Activated naive CD8-positive, alpha-beta T cell (primary cell): ENCODE measurements at regions not wholly inside any gene's neighbourhood (a gene's known extent, or its start where the extent isn't known, plus 50 kb on each side); places are given as distances from the start of the nearest gene placed in this dataset.
A peak's percentile ranks its signal among the peaks of the same experiment; 100 is the strongest.

Experiments used
- H3K27ac Mint-ChIP-seq: one replicate; pipeline ENCODE4 v1.8.0; 2021; ENCODE audit warnings: mixed read lengths
- H3K27me3 Mint-ChIP-seq: one replicate; pipeline ENCODE4 v1.8.0; 2021; ENCODE audit warnings: mixed read lengths
- H3K36me3 Mint-ChIP-seq: one replicate; pipeline ENCODE4 v1.8.0; 2021; ENCODE audit warnings: mixed read lengths
- H3K4me1 Mint-ChIP-seq: one replicate; pipeline ENCODE4 v1.8.0; 2021; ENCODE audit warnings: low read depth, mixed read lengths
- H3K4me3 Mint-ChIP-seq: one replicate; pipeline ENCODE4 v1.8.0; 2021; ENCODE audit warnings: mild to moderate bottlenecking, mixed read lengths
- H3K9me3 Mint-ChIP-seq: one replicate; pipeline ENCODE4 v1.8.0; 2021; ENCODE audit warnings: low read depth, mixed read lengths

- H3K27ac Mint-ChIP-seq, result no peak overlapping the region
- H3K4me3 Mint-ChIP-seq, result no peak overlapping the region
- no peaks in the 10 kb centered on the region for H3K36me3 Mint-ChIP-seq
- no peaks in the 10 kb centered on the region for H3K9me3 Mint-ChIP-seq
- H3K27me3 Mint-ChIP-seq, result no peaks in the 10 kb centered on the region
- H3K4me1 Mint-ChIP-seq, result peaks cover 7% of the 10 kb centered on the region
These were observed 214.4 kb downstream of the ERMARD start for GRCh38 chr6:169965657-169966311.

DNA sequence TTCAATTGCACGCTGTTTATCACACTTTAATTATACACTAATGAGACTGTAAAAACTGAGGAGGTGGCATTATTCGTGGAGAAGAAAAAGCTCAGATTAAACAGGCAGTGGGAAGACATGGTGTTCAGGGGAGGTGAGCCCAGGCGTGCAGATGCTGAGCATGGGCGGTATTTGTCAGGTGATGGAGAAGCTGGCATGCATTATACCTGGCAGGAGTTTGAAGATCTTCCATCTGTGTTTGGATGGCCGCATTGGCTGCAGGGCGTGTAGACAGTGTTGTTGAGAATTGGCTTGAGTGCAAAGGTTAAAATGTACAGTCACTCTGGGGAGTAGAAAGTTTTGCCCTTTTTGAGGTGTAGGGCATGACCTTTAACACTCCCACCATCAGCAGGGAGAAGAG is 213.8 kb downstream of the ERMARD start:
- Mint-ChIP-seq H3K9me3 (no peaks in the 10 kb centered on the region), H3K4me3 (no peak overlapping the region), H3K27ac (no peak overlapping the region), H3K4me1 (peaks cover 7% of the 10 kb centered on the region), H3K27me3 (no peaks in the 10 kb centered on the region), H3K36me3 (no peaks in the 10 kb centered on the region)

- Mint-ChIP-seq H3K4me3 (no peak overlapping the region), H3K27ac (no peak overlapping the region), H3K36me3 (no peaks in the 10 kb centered on the region), H3K27me3 (no peaks in the 10 kb centered on the region), H3K9me3 (no peaks in the 10 kb centered on the region), H3K4me1 (peaks cover 9% of the 10 kb centered on the region)
These were observed 213.2 kb downstream of the ERMARD start for GRCh38 chr6:169964486-169965180.

DNA sequence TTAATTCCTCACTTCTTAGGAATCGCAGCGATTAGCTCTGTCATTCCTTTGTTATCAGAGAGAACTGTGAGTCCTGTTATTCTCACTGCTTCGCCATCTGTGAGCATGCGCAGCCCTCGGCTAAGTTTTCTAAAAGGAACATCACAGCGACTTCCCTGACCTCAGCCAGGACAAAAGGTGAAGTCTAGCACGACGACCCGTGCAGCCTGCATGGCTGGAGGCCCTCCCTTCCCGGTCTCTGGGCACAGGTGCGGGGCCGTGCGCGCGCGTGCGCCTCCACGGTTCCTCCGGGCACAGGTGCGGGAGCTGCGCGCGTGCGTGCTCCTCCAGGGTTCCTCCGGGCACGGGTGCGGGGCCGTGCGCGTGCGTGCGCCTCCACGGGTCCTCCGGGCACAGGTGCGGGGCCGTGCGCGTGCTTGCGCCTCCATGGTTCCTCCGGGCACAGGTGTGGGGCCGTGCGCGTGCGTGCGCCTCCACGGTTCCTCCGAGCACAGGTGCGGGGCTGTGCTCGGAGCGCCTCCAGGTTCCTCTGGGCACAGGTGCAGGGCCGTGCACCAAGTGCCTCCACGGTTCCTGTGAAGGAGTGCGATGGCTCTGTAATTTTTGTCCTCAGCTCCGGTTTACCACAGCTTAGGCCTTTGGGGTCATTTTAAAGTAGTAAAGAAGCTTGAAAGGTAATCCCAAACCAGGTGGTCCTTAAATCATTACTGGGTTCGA is 212.3 kb downstream of the ERMARD start:
- Mint-ChIP-seq H3K27me3 (no peaks in the 10 kb centered on the region), H3K27ac (no peak overlapping the region)

GRCh38 chr6:169962604-169963469 is 211.4 kb downstream of the ERMARD start:
- H3K27ac Mint-ChIP-seq, result peak overlapping the region; percentile 34
- H3K27me3 Mint-ChIP-seq, result no peaks in the 10 kb centered on the region
- H3K4me3 Mint-ChIP-seq, result peak overlapping the region; percentile 72
- no peaks in the 10 kb centered on the region for H3K36me3 Mint-ChIP-seq
- H3K9me3 Mint-ChIP-seq, result no peaks in the 10 kb centered on the region
- H3K4me1 Mint-ChIP-seq, result peaks cover 23% of the 10 kb centered on the region

More for the DNA sequence above, 212.3 kb downstream of the ERMARD start:
- H3K36me3 Mint-ChIP-seq, result no peaks in the 10 kb centered on the region
- H3K4me3 Mint-ChIP-seq, result peak overlapping the region; percentile 13
- H3K9me3 Mint-ChIP-seq, result no peaks in the 10 kb centered on the region
- H3K4me1 Mint-ChIP-seq, result peaks cover 18% of the 10 kb centered on the region

GRCh38 chr6:169961772-169962561 is 210.5 kb downstream of the ERMARD start:
- Mint-ChIP-seq H3K9me3 (no peaks in the 10 kb centered on the region), H3K27ac (peak overlapping the region; percentile 34), H3K4me1 (peaks cover 23% of the 10 kb centered on the region)

DNA sequence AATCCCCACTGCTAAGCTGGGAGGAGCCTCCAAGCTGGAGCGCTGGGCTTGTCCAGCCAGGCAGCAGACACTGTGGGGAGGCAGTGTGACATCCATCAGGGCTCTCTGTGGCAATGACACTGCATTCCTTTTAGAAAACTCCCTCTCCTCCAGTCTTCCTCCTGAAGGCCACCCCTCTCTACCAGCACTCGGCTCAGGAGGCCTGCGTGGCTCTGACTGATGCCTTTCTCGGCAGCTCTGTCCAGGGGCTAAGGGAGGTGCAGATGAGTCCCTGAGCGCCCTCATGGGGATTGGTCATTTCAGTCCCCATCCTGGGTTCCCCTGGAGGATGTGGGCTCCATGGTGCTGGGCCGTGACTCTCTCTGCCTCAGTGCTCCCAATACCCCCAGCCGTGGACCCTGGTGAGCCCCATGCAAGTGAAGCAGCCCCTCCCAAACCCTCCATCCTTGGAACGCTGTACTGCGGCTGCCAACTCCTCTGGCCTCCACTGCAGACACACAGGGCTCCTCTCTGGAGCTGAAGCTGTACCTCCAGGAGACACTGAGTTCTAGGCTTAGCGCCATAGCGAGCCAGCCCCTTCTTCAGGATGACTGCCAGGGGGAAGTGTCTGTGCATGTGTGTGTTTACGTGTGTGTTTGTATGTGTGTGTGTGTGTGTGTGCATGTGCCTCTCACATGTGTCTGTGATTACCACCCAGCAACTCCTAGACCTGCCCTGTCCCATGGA is 209.6 kb downstream of the ERMARD start:
- H3K9me3 Mint-ChIP-seq, result no peaks in the 10 kb centered on the region
- H3K27me3 Mint-ChIP-seq, result no peaks in the 10 kb centered on the region
- H3K4me1 Mint-ChIP-seq, result peaks cover 23% of the 10 kb centered on the region
- H3K27ac Mint-ChIP-seq, result peak overlapping the region; percentile 90
- no peaks in the 10 kb centered on the region for H3K36me3 Mint-ChIP-seq
- peak overlapping the region; percentile 85 for H3K4me3 Mint-ChIP-seq

More at GRCh38 chr6:169961772-169962561, 210.5 kb downstream of the ERMARD start:
- H3K4me3 Mint-ChIP-seq, result peak overlapping the region; percentile 85
- H3K27me3 Mint-ChIP-seq, result no peaks in the 10 kb centered on the region
- H3K36me3 Mint-ChIP-seq, result no peaks in the 10 kb centered on the region

DNA sequence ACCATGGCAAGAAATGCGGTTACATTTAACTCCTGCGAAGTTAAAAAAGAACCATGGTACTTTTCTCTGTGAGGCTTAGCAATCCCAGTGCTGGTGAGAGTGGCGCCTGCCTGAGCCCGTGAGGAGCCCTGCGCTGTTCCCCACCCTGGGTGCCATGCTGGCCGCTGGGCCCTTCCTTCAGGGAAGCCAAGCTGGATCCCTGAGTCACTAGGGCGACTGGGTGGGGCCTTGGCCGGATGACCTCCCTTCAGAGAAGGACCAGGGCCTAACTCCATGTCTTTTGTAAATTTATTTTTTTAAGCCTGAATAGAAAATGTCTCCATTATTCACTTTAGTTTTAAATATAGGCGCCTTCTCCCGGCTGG is 209.1 kb downstream of the ERMARD start:
- H3K36me3 Mint-ChIP-seq, result no peaks in the 10 kb centered on the region
- H3K27me3 Mint-ChIP-seq, result no peaks in the 10 kb centered on the region
- H3K9me3 Mint-ChIP-seq, result no peaks in the 10 kb centered on the region
- H3K4me3 Mint-ChIP-seq, result no peak overlapping the region
- H3K27ac Mint-ChIP-seq, result no peak overlapping the region
- H3K4me1 Mint-ChIP-seq, result peaks cover 23% of the 10 kb centered on the region

DNA sequence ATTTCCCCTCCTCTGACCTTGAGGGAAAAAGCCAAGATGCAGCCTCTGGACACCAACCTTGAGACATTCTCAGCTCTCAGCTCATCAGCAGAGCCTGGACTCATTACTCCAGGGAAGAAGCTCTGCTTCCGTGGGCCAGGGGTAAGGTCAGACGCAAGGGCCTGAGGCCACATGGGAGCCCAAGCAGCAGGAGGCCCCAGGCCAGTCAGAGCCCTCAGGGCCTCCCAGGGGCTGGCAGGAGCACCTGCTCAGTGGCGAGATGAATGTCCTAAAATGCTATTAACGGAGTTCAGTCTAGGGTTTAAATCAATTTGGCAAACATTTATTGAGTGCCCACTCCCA is 208.6 kb downstream of the ERMARD start:
- no peaks in the 10 kb centered on the region for H3K27me3 Mint-ChIP-seq
- no peak overlapping the region for H3K4me3 Mint-ChIP-seq
- H3K27ac Mint-ChIP-seq, result no peak overlapping the region
- H3K36me3 Mint-ChIP-seq, result no peaks in the 10 kb centered on the region
- H3K9me3 Mint-ChIP-seq, result no peaks in the 10 kb centered on the region
- H3K4me1 Mint-ChIP-seq, result peaks cover 23% of the 10 kb centered on the region

- peak overlapping the region; percentile 82 for H3K27ac Mint-ChIP-seq
- H3K27me3 Mint-ChIP-seq, result no peaks in the 10 kb centered on the region
- H3K9me3 Mint-ChIP-seq, result no peaks in the 10 kb centered on the region
- H3K4me3 Mint-ChIP-seq, result peak overlapping the region; percentile 44
- H3K36me3 Mint-ChIP-seq, result no peaks in the 10 kb centered on the region
- H3K4me1 Mint-ChIP-seq, result peaks cover 23% of the 10 kb centered on the region
These were observed 207.9 kb downstream of the ERMARD start for GRCh38 chr6:169959136-169960002.

DNA sequence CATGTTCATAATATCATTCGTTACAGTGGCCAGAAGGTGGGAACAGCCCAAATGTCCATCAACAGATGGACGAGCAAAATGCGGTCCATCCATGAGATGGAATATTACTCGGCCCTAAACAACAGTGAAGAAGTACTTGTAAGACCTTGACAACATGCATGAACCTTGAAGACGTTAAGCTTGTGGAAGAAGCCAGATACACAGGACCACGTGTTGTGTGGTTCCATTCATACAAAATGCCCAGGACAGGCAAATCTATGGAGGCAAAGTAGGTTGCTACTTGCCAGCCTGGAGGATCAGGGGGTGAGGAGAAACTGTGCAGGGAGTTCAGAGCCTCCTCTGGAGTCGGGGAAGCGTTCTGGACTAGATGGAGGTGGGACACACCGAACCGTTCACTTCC is 207.1 kb downstream of the ERMARD start:
- Mint-ChIP-seq H3K27me3 (no peaks in the 10 kb centered on the region), H3K9me3 (no peaks in the 10 kb centered on the region), H3K4me3 (no peak overlapping the region), H3K36me3 (no peaks in the 10 kb centered on the region), H3K4me1 (peaks cover 23% of the 10 kb centered on the region), H3K27ac (peak overlapping the region; percentile 82)

- Mint-ChIP-seq H3K4me3 (no peak overlapping the region), H3K4me1 (peaks cover 22% of the 10 kb centered on the region), H3K27me3 (no peaks in the 10 kb centered on the region), H3K9me3 (no peaks in the 10 kb centered on the region), H3K36me3 (no peaks in the 10 kb centered on the region), H3K27ac (no peak overlapping the region)
These were observed 206.0 kb downstream of the ERMARD start for GRCh38 chr6:169957351-169957963.

DNA sequence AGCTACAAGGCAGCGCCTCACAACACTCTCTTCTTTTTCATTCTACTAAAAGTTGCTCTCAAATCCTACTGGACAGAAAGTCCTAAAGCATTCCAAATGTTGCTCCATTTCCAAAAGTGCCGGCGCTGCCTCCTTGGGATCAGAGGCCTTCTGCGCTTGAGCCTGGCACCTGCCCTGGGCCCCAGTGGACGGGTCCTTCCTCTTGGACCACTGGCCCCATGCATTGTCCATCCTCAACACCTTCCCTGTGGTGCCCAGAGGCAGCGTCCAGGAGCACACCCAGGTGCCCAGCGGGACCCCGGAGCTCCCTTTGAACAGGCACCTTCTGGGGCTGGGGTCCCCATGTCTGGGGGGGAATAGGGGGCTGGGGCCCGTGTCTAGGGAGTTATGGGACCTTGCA is 205.2 kb downstream of the ERMARD start:
- no peaks in the 10 kb centered on the region for H3K9me3 Mint-ChIP-seq
- H3K4me3 Mint-ChIP-seq, result no peak overlapping the region
- peaks cover 19% of the 10 kb centered on the region for H3K4me1 Mint-ChIP-seq
- no peaks in the 10 kb centered on the region for H3K27me3 Mint-ChIP-seq
- no peaks in the 10 kb centered on the region for H3K36me3 Mint-ChIP-seq
- no peak overlapping the region for H3K27ac Mint-ChIP-seq
